ENCODE measurements at regions not wholly inside any gene's neighbourhood (a gene's known extent, or its start where the extent isn't known, plus 50 kb on each side); places are given as distances from the start of the nearest gene placed in this dataset.

- TF ChIP-seq CTCF (IDR thresholded peaks at IDR 0.05) (no peak), POLR2A (IDR thresholded peaks at IDR 0.05) (no peak)
- no peaks in the 10 kb centered on the region for H3K9me3 ChIP-seq
- no peaks in the 10 kb centered on the region for H3K27me3 ChIP-seq
- no peak overlapping the region for H3K4me3 ChIP-seq
- H3K4me1 ChIP-seq, result no peaks in the 10 kb centered on the region
- no peaks in the 10 kb centered on the region for H3K36me3 ChIP-seq (ENCODE audit: low read depth, missing control alignments)
- no peak for DNase-seq
- intact Hi-C loops (cut with DNase I; ENCODE audit: low total_unique reads), result no loop called here
- WGBS, 2 donors, result 85 to 86% methylated on average over 3 of the region's 3 CpGs
- H3K27ac ChIP-seq, result no peak overlapping the region
Measured at GRCh38 chr2:116737951-116738350, 1076.5 kb upstream of the DDX18 start.

- TF ChIP-seq POLR2A (IDR thresholded peaks at IDR 0.05) (no peak), CTCF (IDR thresholded peaks at IDR 0.05) (no peak)
- H3K36me3 ChIP-seq (ENCODE audit: low read depth, missing control alignments), result no peaks in the 10 kb centered on the region
- intact Hi-C loops (cut with DNase I; ENCODE audit: low total_unique reads), result no loop called here
- no peak overlapping the region for H3K4me3 ChIP-seq
- H3K27ac ChIP-seq, result no peak overlapping the region
- no peaks in the 10 kb centered on the region for H3K4me1 ChIP-seq
- no peak for DNase-seq
- H3K9me3 ChIP-seq, result no peaks in the 10 kb centered on the region
- WGBS, 2 donors, result 74 to 76% methylated on average over 1 of the region's 1 CpG
- H3K27me3 ChIP-seq, result no peaks in the 10 kb centered on the region
Measured at GRCh38 chr2:116747103-116747502, 1067.4 kb upstream of the DDX18 start.

- Histone ChIP-seq H3K27ac (no peak overlapping the region), H3K36me3 (ENCODE audit: low read depth, missing control alignments) (no peaks in the 10 kb centered on the region), H3K4me3 (no peak overlapping the region), H3K27me3 (no peaks in the 10 kb centered on the region), H3K9me3 (no peaks in the 10 kb centered on the region), H3K4me1 (no peaks in the 10 kb centered on the region)
- intact Hi-C loops (cut with DNase I; ENCODE audit: low total_unique reads), result no loop called here
- no peak for DNase-seq
- no peak for TF ChIP-seq CTCF (IDR thresholded peaks at IDR 0.05)
- no peak for TF ChIP-seq POLR2A (IDR thresholded peaks at IDR 0.05)
Measured at GRCh38 chr2:116749994-116750393, 1064.5 kb upstream of the DDX18 start.

- 28 to 41% methylated on average over 12 to 13 of the region's 13 CpGs for WGBS, 2 donors
- no peak for TF ChIP-seq CTCF (IDR thresholded peaks at IDR 0.05)
- TF ChIP-seq POLR2A (IDR thresholded peaks at IDR 0.05), result no peak
- H3K27ac ChIP-seq, result no peak overlapping the region
- intact Hi-C loops (cut with DNase I; ENCODE audit: low total_unique reads), result no loop called here
- no peaks in the 10 kb centered on the region for H3K27me3 ChIP-seq
- no peak for DNase-seq
- no peaks in the 10 kb centered on the region for H3K9me3 ChIP-seq
- peak overlapping the region; percentile 7 to 12 for H3K4me3 ChIP-seq
- no peaks in the 10 kb centered on the region for H3K4me1 ChIP-seq
- H3K36me3 ChIP-seq (ENCODE audit: low read depth, missing control alignments), result no peaks in the 10 kb centered on the region
Measured at GRCh38 chr2:116754381-116755101, 1060.0 kb upstream of the DDX18 start.

- H3K27ac ChIP-seq, result no peak overlapping the region
- H3K36me3 ChIP-seq (ENCODE audit: low read depth, missing control alignments), result no peaks in the 10 kb centered on the region
- no peak for TF ChIP-seq POLR2A (IDR thresholded peaks at IDR 0.05)
- no peak for TF ChIP-seq CTCF (IDR thresholded peaks at IDR 0.05)
- H3K4me3 ChIP-seq, result no peak overlapping the region
- DNase-seq, result no peak
- 67 to 81% methylated on average over 1 of the region's 1 CpG for WGBS, 2 donors
- H3K4me1 ChIP-seq, result no peaks in the 10 kb centered on the region
- H3K27me3 ChIP-seq, result no peaks in the 10 kb centered on the region
- intact Hi-C loops (cut with DNase I; ENCODE audit: low total_unique reads), result no loop called here
- no peaks in the 10 kb centered on the region for H3K9me3 ChIP-seq
Measured at GRCh38 chr2:116761864-116762263, 1052.6 kb upstream of the DDX18 start.
